ENCODE measurements at regions not wholly inside any gene's neighbourhood (a gene's known extent, or its start where the extent isn't known, plus 50 kb on each side); places are given as distances from the start of the nearest gene placed in this dataset.
"Not testable (repeated sequence)": the region's sequence is repeated elsewhere in the genome, so short reads cannot be mapped to it uniquely, and the experiment has no call there.

DNA sequence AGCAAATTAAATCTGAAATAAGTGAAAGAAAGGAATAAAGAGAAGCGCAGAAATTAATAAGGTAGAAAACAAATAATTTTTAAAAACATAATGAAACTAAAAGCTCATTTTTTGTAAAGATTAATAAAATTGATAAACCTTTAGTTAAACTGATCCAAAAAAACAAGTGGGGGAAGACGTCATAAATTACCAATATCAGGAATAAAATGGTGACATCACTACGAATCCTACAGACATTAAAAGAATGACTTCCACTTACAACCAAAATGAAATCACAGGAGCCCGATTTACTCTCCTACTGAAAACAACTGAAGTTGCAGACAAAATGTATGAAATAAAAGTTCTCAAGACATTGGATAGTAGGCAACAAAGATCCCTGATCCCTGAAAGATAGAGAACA, 68.1 kb upstream of the IFFO2 start:
- no peak for DNase-seq (ENCODE audit: low read depth in 1 of 2, low spot score in 1 of 2)
- Histone ChIP-seq H3K27ac (replicated peaks) (no peak overlapping the region), H3K27me3 (ENCODE audit: insufficient read depth, poor library complexity, severe bottlenecking) (peaks cover under 1% of the 10 kb centered on the region), H3K4me3 (replicated peaks; ENCODE audit: insufficient read depth, low read length) (no peak overlapping the region)
- TF ChIP-seq POLR2AphosphoS5 (IDR thresholded peaks at IDR 0.05; ENCODE audit: low read depth) = no peak

DNA sequence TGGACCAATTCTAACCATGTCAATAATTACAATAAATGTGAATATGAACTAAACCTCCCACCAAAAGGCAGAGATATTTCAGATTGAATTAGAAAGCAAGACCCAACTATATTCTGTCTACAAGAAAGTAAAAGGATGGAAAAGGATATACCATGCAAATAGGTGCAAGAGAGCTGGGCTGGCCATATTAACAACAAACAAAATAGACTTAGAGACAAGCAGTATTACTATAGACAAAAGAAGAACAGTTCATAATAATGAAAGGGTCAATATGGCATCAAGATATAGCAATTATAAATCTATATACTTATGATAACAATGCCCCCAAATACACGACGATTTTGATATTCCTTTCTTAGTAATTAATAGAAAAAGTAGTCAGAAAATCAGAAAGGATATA, 67.3 kb upstream of the IFFO2 start:
- no peaks in the 10 kb centered on the region for H3K27me3 ChIP-seq (ENCODE audit: insufficient read depth, poor library complexity, severe bottlenecking)
- H3K4me3 ChIP-seq (replicated peaks; ENCODE audit: insufficient read depth, low read length) = no peak overlapping the region
- DNase-seq (ENCODE audit: low read depth in 1 of 2, low spot score in 1 of 2) = no peak
- H3K27ac ChIP-seq (replicated peaks) = no peak overlapping the region
- TF ChIP-seq GABPA (IDR thresholded peaks at IDR 0.05; ENCODE audit: low read depth) (no peak), SPI1 (IDR thresholded peaks at IDR 0.05; ENCODE audit: borderline replicate concordance, low read depth) (no peak), POLR2AphosphoS5 (IDR thresholded peaks at IDR 0.05; ENCODE audit: low read depth) (no peak), CTCF (IDR thresholded peaks at IDR 0.05; ENCODE audit: insufficient read depth, low read length) (no peak)
- TF ChIP-seq, protein P1, sequence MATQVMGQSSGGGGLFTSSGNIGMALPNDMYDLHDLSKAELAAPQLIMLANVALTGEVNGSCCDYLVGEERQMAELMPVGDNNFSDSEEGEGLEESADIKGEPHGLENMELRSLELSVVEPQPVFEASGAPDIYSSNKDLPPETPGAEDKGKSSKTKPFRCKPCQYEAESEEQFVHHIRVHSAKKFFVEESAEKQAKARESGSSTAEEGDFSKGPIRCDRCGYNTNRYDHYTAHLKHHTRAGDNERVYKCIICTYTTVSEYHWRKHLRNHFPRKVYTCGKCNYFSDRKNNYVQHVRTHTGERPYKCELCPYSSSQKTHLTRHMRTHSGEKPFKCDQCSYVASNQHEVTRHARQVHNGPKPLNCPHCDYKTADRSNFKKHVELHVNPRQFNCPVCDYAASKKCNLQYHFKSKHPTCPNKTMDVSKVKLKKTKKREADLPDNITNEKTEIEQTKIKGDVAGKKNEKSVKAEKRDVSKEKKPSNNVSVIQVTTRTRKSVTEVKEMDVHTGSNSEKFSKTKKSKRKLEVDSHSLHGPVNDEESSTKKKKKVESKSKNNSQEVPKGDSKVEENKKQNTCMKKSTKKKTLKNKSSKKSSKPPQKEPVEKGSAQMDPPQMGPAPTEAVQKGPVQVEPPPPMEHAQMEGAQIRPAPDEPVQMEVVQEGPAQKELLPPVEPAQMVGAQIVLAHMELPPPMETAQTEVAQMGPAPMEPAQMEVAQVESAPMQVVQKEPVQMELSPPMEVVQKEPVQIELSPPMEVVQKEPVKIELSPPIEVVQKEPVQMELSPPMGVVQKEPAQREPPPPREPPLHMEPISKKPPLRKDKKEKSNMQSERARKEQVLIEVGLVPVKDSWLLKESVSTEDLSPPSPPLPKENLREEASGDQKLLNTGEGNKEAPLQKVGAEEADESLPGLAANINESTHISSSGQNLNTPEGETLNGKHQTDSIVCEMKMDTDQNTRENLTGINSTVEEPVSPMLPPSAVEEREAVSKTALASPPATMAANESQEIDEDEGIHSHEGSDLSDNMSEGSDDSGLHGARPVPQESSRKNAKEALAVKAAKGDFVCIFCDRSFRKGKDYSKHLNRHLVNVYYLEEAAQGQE (IDR thresholded peaks at IDR 0.05; ENCODE audit: insufficient replicate concordance, low read depth) = no peak

GRCh38 chr1:19021845-19022244, 65.4 kb upstream of the IFFO2 start:
- H3K4me3 ChIP-seq (replicated peaks; ENCODE audit: insufficient read depth, low read length) = no peak overlapping the region
- H3K27ac ChIP-seq (replicated peaks) = no peak overlapping the region
- TF ChIP-seq GABPA (IDR thresholded peaks at IDR 0.05; ENCODE audit: low read depth) = no peak
- TF ChIP-seq CTCF (IDR thresholded peaks at IDR 0.05; ENCODE audit: insufficient read depth, low read length) = no peak
- TF ChIP-seq, protein P1 (IDR thresholded peaks at IDR 0.05; ENCODE audit: insufficient replicate concordance, low read depth) = no peak
- no peak for TF ChIP-seq POLR2AphosphoS5 (IDR thresholded peaks at IDR 0.05; ENCODE audit: low read depth)
- TF ChIP-seq SPI1 (IDR thresholded peaks at IDR 0.05; ENCODE audit: borderline replicate concordance, low read depth) = no peak
- H3K27me3 ChIP-seq (ENCODE audit: insufficient read depth, poor library complexity, severe bottlenecking) = no peaks in the 10 kb centered on the region
- DNase-seq (ENCODE audit: low read depth in 1 of 2, low spot score in 1 of 2) = no peak

GRCh38 chr1:19019288-19019687, 62.8 kb upstream of the IFFO2 start:
- not testable (repeated sequence) for H3K27me3 ChIP-seq (ENCODE audit: insufficient read depth, poor library complexity, severe bottlenecking); H3K4me3 ChIP-seq (replicated peaks; ENCODE audit: insufficient read depth, low read length); H3K27ac ChIP-seq (replicated peaks); DNase-seq (ENCODE audit: low read depth in 1 of 2, low spot score in 1 of 2)

DNA sequence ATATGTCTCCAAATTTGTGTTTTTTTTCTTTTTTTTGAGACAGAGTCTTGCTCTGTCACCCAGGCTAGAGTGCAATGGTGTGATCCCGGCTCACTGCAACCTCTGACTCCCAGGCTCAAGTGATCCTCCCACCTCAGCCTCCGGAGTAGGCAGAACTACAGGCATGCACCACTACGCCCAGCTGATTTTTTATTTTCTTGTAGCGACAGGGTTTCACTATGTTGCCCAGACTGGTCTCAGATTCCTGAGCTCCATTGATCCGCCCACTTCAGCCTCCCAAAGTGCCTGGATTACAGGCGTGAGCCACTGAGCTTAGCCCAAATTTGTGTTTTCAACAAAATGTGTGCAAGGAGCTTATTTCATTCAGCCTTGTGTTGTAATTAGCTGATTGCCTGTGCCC, 59.0 kb upstream of the IFFO2 start:
- no peaks in the 10 kb centered on the region for H3K27me3 ChIP-seq (ENCODE audit: insufficient read depth, poor library complexity, severe bottlenecking)
- no peak overlapping the region for H3K4me3 ChIP-seq (replicated peaks; ENCODE audit: insufficient read depth, low read length)
- no peak for DNase-seq (ENCODE audit: low read depth in 1 of 2, low spot score in 1 of 2)
- H3K27ac ChIP-seq (replicated peaks) = no peak overlapping the region
- TF ChIP-seq CTCF (IDR thresholded peaks at IDR 0.05; ENCODE audit: insufficient read depth, low read length) = no peak
- TF ChIP-seq POLR2AphosphoS5 (IDR thresholded peaks at IDR 0.05; ENCODE audit: low read depth) = no peak
